SH-SY5Y (cell line): ENCODE measurements at regions not wholly inside any gene's neighbourhood (a gene's known extent, or its start where the extent isn't known, plus 50 kb on each side); places are given as distances from the start of the nearest gene placed in this dataset.

ENCODE experiments used
- GATA2 ChIP-seq: IDR thresholded peaks from 2 replicates; pipeline ENCODE4 v1.6.1; 2011; ENCODE audit warnings: mild to moderate bottlenecking, low read depth, low read length
- GATA3 ChIP-seq: IDR thresholded peaks from 2 replicates; pipeline ENCODE4 v1.6.1; 2011; ENCODE audit warnings: low read depth, mild to moderate bottlenecking, low read length, moderate library complexity

GRCh38 chr4:149975172-149975571 is 103.1 kb upstream of the DCLK2 start:
- TF ChIP-seq GATA2 = no peak
- TF ChIP-seq GATA3 = no peak
